GM23338 (cell line): ENCODE measurements at regions not wholly inside any gene's neighbourhood (a gene's known extent, or its start where the extent isn't known, plus 50 kb on each side); places are given as distances from the start of the nearest gene placed in this dataset.

ENCODE experiments used
- CTCF ChIP-seq, 2 experiments: fragments of 200-600 bp in 1 of 2; sonication (generic) in 1 of 2; conservative IDR thresholded peaks; 2 replicates each; pipeline versions ENCODE4 v1.5.1 to v1.6.1; 2016 to 2017; ENCODE audit warnings: antibody characterized with exemption in 2 of 2, low read depth in 2 of 2, mild to moderate bottlenecking in 2 of 2, moderate library complexity in 1 of 2
- EZH2 ChIP-seq: fragments of 200-600 bp; sonication (generic); IDR thresholded peaks from one replicate; pipeline ENCODE4 v1.8.0; 2017; ENCODE audit warnings: antibody characterized with exemption, mild to moderate bottlenecking, low read depth; ENCODE audit not compliant: unreplicated experiment
- EZH2phosphoT487 ChIP-seq: fragments of 200-600 bp; sonication (generic); IDR thresholded peaks from one replicate; pipeline ENCODE4 v1.8.1; 2018; ENCODE audit warnings: antibody characterized with exemption; ENCODE audit not compliant: unreplicated experiment
- JUNB ChIP-seq: IDR thresholded peaks from one replicate; pipeline ENCODE4 v1.6.1; 2016; ENCODE audit warnings: antibody characterized with exemption; ENCODE audit not compliant: unreplicated experiment
- POLR2AphosphoS5 ChIP-seq: IDR thresholded peaks from 2 replicates; pipeline ENCODE4 v1.6.1; 2016; ENCODE audit warnings: antibody characterized with exemption, low read depth

GRCh38 chr2:16135913-16136310, 195.6 kb downstream of the MYCN start:
- TF ChIP-seq CTCF (conservative IDR thresholded peaks at IDR 0.05; ENCODE audit: low read depth in 2 of 2) (no peak), EZH2phosphoT487 (no peak), EZH2 (no peak), JUNB (no peak), POLR2AphosphoS5 (no peak)
